NCI-H82 (cell line): ENCODE measurements at regions not wholly inside any gene's neighbourhood (a gene's known extent, or its start where the extent isn't known, plus 50 kb on each side); places are given as distances from the start of the nearest gene placed in this dataset.
A peak's percentile ranks its signal among the peaks of the same experiment; 100 is the strongest.

ENCODE experiments used
- DNase-seq: peaks from one replicate; lab custom pipeline; 2025; lab: John Stamatoyannopoulos, UW

- DNase-seq, result no peak
These were observed 148.7 kb downstream of the ZIC5 start for GRCh38 chr13:99822820-99823219.

- no peak for DNase-seq
These were observed 149.8 kb downstream of the ZIC5 start for GRCh38 chr13:99821741-99822140.

GRCh38 chr13:99819967-99820366 lies 151.6 kb downstream of the ZIC5 start:
- DNase-seq, result no peak

- DNase-seq, result no peak
These were observed 155.2 kb downstream of the ZIC5 start for GRCh38 chr13:99816321-99816720.

GRCh38 chr13:99813336-99814095 lies 158.1 kb downstream of the ZIC5 start:
- no peak for DNase-seq

GRCh38 chr13:99812625-99813024 lies 158.9 kb downstream of the ZIC5 start:
- no peak for DNase-seq

GRCh38 chr13:99811067-99811700 lies 160.4 kb downstream of the ZIC5 start:
- no peak for DNase-seq

- no peak for DNase-seq
These were observed 161.6 kb downstream of the ZIC5 start for GRCh38 chr13:99809926-99810325.

GRCh38 chr13:99809496-99809895 lies 162.1 kb downstream of the ZIC5 start:
- no peak for DNase-seq

GRCh38 chr13:99808786-99809185 lies 162.8 kb downstream of the ZIC5 start:
- DNase-seq, result peak; percentile 43

- peak; percentile 86 for DNase-seq
These were observed 164.9 kb downstream of the ZIC5 start for GRCh38 chr13:99806671-99807070.

GRCh38 chr13:99805361-99805760 lies 166.2 kb downstream of the ZIC5 start:
- peak; percentile 85 for DNase-seq

GRCh38 chr13:99803141-99803540 lies 168.4 kb downstream of the ZIC5 start:
- no peak for DNase-seq

- no peak for DNase-seq
These were observed 169.2 kb downstream of the ZIC5 start for GRCh38 chr13:99802416-99802815.

- peak; percentile 47 for DNase-seq
These were observed 170.6 kb downstream of the ZIC5 start for GRCh38 chr13:99800951-99801350.

- DNase-seq, result peak; percentile 27
These were observed 171.6 kb downstream of the ZIC5 start for GRCh38 chr13:99800011-99800410.

GRCh38 chr13:99798756-99799155 lies 172.8 kb downstream of the ZIC5 start:
- peak; percentile 76 for DNase-seq

GRCh38 chr13:99797691-99798090 lies 173.9 kb downstream of the ZIC5 start:
- no peak for DNase-seq

- DNase-seq, result peak; percentile 18
These were observed 175.3 kb downstream of the ZIC5 start for GRCh38 chr13:99796175-99796819.

- peak; percentile 60 for DNase-seq
These were observed 179.3 kb downstream of the ZIC5 start for GRCh38 chr13:99792079-99792921.

GRCh38 chr13:99782669-99783068 lies 188.9 kb downstream of the ZIC5 start:
- no peak for DNase-seq

- peak; percentile 99 for DNase-seq
These were observed 193.1 kb downstream of the ZIC5 start for GRCh38 chr13:99778500-99778899.
